ENCODE measurements at regions not wholly inside any gene's neighbourhood (a gene's known extent, or its start where the extent isn't known, plus 50 kb on each side); places are given as distances from the start of the nearest gene placed in this dataset.

DNA sequence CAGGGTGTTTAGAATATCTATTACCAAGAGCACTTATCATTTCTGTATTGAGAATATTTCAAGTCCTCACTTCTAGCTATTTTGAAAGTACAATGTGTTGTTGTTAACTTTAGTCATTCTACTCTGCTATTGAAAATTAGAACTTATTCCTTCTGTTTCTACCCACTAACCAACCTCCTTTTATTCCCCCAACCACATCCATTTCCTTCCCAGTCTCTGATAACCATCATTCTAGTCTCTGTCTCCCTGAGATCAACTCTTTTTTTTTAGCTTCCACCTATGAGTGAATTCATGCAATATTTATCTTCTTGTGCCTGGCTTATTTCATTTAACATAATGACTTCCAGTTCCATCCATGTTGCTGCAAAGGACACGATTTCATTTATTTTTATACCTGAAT lies 290.6 kb upstream of the OR4E1 start:
- Histone ChIP-seq H3K9ac (ENCODE audit: insufficient read length) (no peak overlapping the region), H3K36me3 (ENCODE audit: insufficient read depth, low read length) (no peaks in the 10 kb centered on the region), H3K9me3 (ENCODE audit: low read depth, low read length) (no peaks in the 10 kb centered on the region), H3K4me3 (no peak overlapping the region), H3K27ac (no peak overlapping the region)
- no peak for TF ChIP-seq FOXP2 (optimal IDR thresholded peaks at IDR 0.05; ENCODE audit: control extremely low read depth, extremely low read length, insufficient read depth)
- no peak for TF ChIP-seq POLR2AphosphoS5 (IDR thresholded peaks at IDR 0.05; ENCODE audit: borderline replicate concordance, low read depth, low read length)
- TF ChIP-seq EZH2 (IDR thresholded peaks at IDR 0.05) = no peak
- DNase-seq (ENCODE audit: low read depth, low spot score) = no peak

DNA sequence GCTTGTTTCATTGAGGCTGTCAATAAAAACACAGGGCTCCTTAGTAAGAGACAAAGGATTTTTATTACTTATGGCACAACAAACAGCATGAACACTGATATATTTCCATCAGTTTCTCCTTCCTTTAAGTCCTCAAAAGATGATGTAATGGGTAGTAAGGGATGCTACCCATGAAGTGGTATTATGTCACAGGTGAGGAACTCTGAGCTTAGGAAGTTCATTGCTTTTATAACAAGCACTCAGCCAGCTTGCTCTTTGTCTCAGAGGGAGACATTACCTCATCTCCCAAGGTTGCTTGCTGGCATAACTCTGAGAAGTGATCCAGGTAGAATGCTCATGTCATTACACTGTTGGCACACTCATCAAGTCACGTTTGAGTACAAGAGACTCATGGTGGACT lies 287.0 kb upstream of the OR4E1 start:
- Histone ChIP-seq H3K4me3 (no peak overlapping the region), H3K27ac (no peak overlapping the region), H3K9ac (ENCODE audit: insufficient read length) (no peak overlapping the region), H3K9me3 (ENCODE audit: low read depth, low read length) (no peaks in the 10 kb centered on the region), H3K36me3 (ENCODE audit: insufficient read depth, low read length) (no peaks in the 10 kb centered on the region)
- no peak for TF ChIP-seq FOXP2 (optimal IDR thresholded peaks at IDR 0.05; ENCODE audit: control extremely low read depth, extremely low read length, insufficient read depth)
- no peak for TF ChIP-seq EZH2 (IDR thresholded peaks at IDR 0.05)
- TF ChIP-seq POLR2AphosphoS5 (IDR thresholded peaks at IDR 0.05; ENCODE audit: borderline replicate concordance, low read depth, low read length) = no peak
- no peak for DNase-seq (ENCODE audit: low read depth, low spot score)

DNA sequence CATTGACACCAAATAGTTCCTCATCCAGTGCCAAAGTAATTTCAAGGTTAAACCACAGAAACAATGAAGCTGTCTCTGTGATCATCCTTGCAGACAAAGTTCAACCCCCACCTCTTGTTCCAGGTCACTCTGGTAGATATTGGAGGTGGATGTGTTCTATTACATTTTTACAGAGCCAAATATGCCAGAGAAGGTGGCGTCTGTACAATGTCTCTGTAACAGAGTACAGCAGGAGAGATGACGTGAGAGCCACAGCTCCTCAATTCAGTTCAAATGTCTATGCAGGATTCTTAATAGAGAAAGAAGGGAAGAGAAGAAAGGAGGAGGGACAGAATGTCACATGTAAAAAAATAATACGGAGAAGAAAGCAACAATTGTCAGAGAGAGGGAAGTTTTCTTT lies 268.3 kb upstream of the OR4E1 start:
- no peaks in the 10 kb centered on the region for H3K36me3 ChIP-seq (ENCODE audit: insufficient read depth, low read length)
- no peak overlapping the region for H3K4me3 ChIP-seq
- H3K9ac ChIP-seq (ENCODE audit: insufficient read length) = no peak overlapping the region
- no peak for DNase-seq (ENCODE audit: low read depth, low spot score)
- no peaks in the 10 kb centered on the region for H3K9me3 ChIP-seq (ENCODE audit: low read depth, low read length)
- no peak overlapping the region for H3K27ac ChIP-seq
- TF ChIP-seq FOXP2 (optimal IDR thresholded peaks at IDR 0.05; ENCODE audit: control extremely low read depth, extremely low read length, insufficient read depth) (no peak), POLR2AphosphoS5 (IDR thresholded peaks at IDR 0.05; ENCODE audit: borderline replicate concordance, low read depth, low read length) (no peak), EZH2 (IDR thresholded peaks at IDR 0.05) (no peak)

DNA sequence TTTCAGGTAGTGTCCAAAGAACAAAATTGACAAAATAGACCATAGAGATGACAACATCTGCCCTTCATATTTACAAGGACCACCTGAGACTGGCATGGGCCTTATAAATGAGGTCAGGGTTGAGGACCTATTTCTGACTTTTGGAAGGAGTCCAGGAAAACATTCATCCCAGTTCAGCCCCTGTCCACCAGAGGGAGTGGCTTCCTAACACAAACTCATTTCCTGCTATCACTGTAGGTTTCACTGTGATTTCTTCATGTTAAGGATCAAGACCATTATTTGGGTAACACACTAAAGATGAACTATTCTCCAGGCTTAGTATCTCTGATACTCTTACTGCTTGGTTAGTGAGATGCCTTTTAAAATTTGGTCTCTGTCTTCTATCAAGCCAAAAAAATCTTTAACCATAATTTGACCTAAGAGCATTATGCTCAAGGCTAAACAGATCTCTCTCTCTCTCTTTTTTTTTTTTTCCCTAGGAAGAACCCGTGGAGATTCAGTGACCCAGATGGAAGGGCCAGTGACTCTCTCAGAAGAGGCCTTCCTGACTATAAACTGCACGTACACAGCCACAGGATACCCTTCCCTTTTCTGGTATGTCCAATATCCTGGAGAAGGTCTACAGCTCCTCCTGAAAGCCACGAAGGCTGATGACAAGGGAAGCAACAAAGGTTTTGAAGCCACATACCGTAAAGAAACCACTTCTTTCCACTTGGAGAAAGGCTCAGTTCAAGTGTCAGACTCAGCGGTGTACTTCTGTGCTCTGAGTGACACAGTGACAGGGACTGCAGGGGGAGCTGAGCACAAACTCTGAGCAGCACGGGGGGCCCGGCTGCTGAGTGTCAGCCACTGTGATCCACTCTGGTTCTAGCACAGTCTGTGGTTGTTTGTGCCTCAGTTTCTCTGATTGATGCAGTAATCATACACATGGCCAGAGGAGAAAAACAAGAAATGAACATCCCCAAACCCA lies 267.6 kb upstream of the OR4E1 start:
- TF ChIP-seq EZH2 (IDR thresholded peaks at IDR 0.05) (no peak), POLR2AphosphoS5 (IDR thresholded peaks at IDR 0.05; ENCODE audit: borderline replicate concordance, low read depth, low read length) (no peak), FOXP2 (optimal IDR thresholded peaks at IDR 0.05; ENCODE audit: control extremely low read depth, extremely low read length, insufficient read depth) (no peak)
- no peak for DNase-seq (ENCODE audit: low read depth, low spot score)
- Histone ChIP-seq H3K9ac (ENCODE audit: insufficient read length) (no peak overlapping the region), H3K9me3 (ENCODE audit: low read depth, low read length) (no peaks in the 10 kb centered on the region), H3K36me3 (ENCODE audit: insufficient read depth, low read length) (no peaks in the 10 kb centered on the region), H3K4me3 (no peak overlapping the region), H3K27ac (no peak overlapping the region)

DNA sequence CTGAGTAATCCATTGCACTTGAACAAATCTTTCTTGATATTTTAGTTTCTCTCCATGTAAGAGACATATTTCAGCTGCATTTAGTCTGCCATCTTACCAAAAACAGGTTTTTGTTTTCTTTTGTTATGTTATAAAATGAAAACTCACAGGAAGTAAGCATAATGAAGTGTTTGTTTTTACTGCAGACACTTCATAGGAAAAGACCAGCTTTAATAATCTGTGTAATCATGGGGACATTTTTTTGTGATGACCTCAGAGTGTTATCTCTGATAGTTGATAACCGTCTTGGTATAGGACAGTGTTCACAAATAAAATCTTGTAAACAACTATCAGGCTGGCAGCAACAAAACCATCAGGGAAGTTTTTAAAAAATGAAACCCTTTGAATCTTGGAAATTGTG lies 266.2 kb upstream of the OR4E1 start:
- no peak for TF ChIP-seq EZH2 (IDR thresholded peaks at IDR 0.05)
- no peak for TF ChIP-seq POLR2AphosphoS5 (IDR thresholded peaks at IDR 0.05; ENCODE audit: borderline replicate concordance, low read depth, low read length)
- TF ChIP-seq FOXP2 (optimal IDR thresholded peaks at IDR 0.05; ENCODE audit: control extremely low read depth, extremely low read length, insufficient read depth) = no peak
- no peaks in the 10 kb centered on the region for H3K9me3 ChIP-seq (ENCODE audit: low read depth, low read length)
- no peak overlapping the region for H3K9ac ChIP-seq (ENCODE audit: insufficient read length)
- H3K27ac ChIP-seq = no peak overlapping the region
- H3K36me3 ChIP-seq (ENCODE audit: insufficient read depth, low read length) = no peaks in the 10 kb centered on the region
- peak overlapping the region; percentile 13; the same call in 1 of the 2 replicates for H3K4me3 ChIP-seq
- DNase-seq (ENCODE audit: low read depth, low spot score) = no peak

DNA sequence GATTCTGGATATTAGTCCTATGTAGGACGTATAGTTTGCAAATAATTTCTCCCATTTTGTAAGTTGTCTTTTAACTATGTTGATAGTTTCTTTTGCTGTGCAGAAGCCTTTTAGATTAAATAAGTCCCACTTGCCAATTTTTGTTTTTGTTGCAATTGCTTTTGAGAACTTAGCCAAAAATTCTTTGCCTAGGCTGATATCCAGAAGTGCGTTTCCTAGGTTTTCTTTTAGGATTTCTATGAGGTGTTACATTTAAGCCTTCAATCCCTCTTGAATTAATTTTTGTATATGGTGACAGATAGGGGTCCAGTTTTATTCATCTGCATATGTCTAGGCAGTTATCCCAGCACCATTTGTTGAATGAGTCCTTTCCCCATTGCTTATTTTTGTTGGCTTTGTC lies 264.4 kb upstream of the OR4E1 start:
- TF ChIP-seq EZH2 (IDR thresholded peaks at IDR 0.05) (no peak), POLR2AphosphoS5 (IDR thresholded peaks at IDR 0.05; ENCODE audit: borderline replicate concordance, low read depth, low read length) (no peak), FOXP2 (optimal IDR thresholded peaks at IDR 0.05; ENCODE audit: control extremely low read depth, extremely low read length, insufficient read depth) (no peak)
- no peak overlapping the region for H3K9ac ChIP-seq (ENCODE audit: insufficient read length)
- H3K9me3 ChIP-seq (ENCODE audit: low read depth, low read length) = no peaks in the 10 kb centered on the region
- H3K36me3 ChIP-seq (ENCODE audit: insufficient read depth, low read length) = no peaks in the 10 kb centered on the region
- no peak for DNase-seq (ENCODE audit: low read depth, low spot score)
- H3K4me3 ChIP-seq = no peak overlapping the region
- no peak overlapping the region for H3K27ac ChIP-seq

DNA sequence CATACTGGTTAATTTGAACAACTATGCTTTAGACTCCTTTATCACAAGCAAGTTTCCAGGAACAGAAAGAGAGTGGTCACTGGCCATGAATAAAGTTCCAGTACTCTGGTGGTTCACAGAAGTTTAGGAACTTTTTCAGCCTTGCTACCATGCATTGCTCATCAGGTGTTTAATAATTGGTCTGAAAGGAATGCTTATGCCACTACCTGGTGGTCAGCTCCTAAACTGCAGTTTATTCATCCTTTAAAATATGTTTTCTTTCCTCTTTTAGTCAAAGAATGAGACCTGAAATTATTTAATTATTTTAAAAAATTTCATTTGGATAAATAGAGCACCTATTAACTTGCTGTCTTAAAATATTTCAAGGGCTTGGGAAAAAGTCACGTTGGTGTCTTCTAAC lies 260.1 kb upstream of the OR4E1 start:
- no peak overlapping the region for H3K27ac ChIP-seq
- no peaks in the 10 kb centered on the region for H3K36me3 ChIP-seq (ENCODE audit: insufficient read depth, low read length)
- H3K9ac ChIP-seq (ENCODE audit: insufficient read length) = no peak overlapping the region
- H3K4me3 ChIP-seq = no peak overlapping the region
- no peaks in the 10 kb centered on the region for H3K9me3 ChIP-seq (ENCODE audit: low read depth, low read length)
- TF ChIP-seq EZH2 (IDR thresholded peaks at IDR 0.05) (no peak), FOXP2 (optimal IDR thresholded peaks at IDR 0.05; ENCODE audit: control extremely low read depth, extremely low read length, insufficient read depth) (no peak), POLR2AphosphoS5 (IDR thresholded peaks at IDR 0.05; ENCODE audit: borderline replicate concordance, low read depth, low read length) (no peak)
- no peak for DNase-seq (ENCODE audit: low read depth, low spot score)

DNA sequence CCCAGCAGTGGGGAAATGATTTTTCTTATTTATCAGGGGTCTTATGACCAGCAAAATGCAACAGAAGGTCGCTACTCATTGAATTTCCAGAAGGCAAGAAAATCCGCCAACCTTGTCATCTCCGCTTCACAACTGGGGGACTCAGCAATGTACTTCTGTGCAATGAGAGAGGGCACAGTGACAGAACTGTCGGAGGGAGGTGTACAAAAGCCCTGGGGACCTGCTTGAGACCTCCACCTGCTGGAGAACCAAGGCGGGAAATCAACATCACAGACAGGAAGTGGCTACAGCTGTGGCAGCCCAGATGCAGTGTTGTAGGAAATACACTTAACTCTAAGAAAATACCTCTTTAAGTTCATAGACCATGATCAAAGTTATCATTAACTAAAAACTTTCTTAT lies 250.9 kb upstream of the OR4E1 start:
- no peaks in the 10 kb centered on the region for H3K36me3 ChIP-seq (ENCODE audit: insufficient read depth, low read length)
- no peak overlapping the region for H3K4me3 ChIP-seq
- no peak for DNase-seq (ENCODE audit: low read depth, low spot score)
- H3K27ac ChIP-seq = no peak overlapping the region
- no peak overlapping the region for H3K9ac ChIP-seq (ENCODE audit: insufficient read length)
- TF ChIP-seq EZH2 (IDR thresholded peaks at IDR 0.05) (no peak), FOXP2 (optimal IDR thresholded peaks at IDR 0.05; ENCODE audit: control extremely low read depth, extremely low read length, insufficient read depth) (no peak), POLR2AphosphoS5 (IDR thresholded peaks at IDR 0.05; ENCODE audit: borderline replicate concordance, low read depth, low read length) (no peak)
- H3K9me3 ChIP-seq (ENCODE audit: low read depth, low read length) = no peaks in the 10 kb centered on the region

Data from SK-N-MC (cell line).